Psoas muscle (tissue), 7 donors: ENCODE measurements at regions not wholly inside any gene's neighbourhood (a gene's known extent, or its start where the extent isn't known, plus 50 kb on each side); places are given as distances from the start of the nearest gene placed in this dataset.

Experiments used
- ATAC-seq, 4 donors: fragments of 200-7000 bp; cut with Tn5 transposase; one replicate each; pipeline ENCODE4 v1.9.1; 2020; ENCODE audit warnings: moderate library complexity in 3 of 4, mild to moderate bottlenecking in 2 of 4
- DNase-seq, 2 donors: peaks; one replicate each; pipeline ENCODE4 v3.0.0-alpha.2; 2020
- H3K27ac ChIP-seq: fragments of 200-600 bp; one replicate; pipeline ENCODE4 v1.8.0; 2022
- H3K27me3 ChIP-seq, 3 donors: fragments of 200-600 bp in 1 of 3; one replicate each; pipeline versions ENCODE4 v1.6.1 to v1.8.0; 2013 to 2022; ENCODE audit warnings: low read length in 2 of 3, mild to moderate bottlenecking in 2 of 3, moderate library complexity in 1 of 3; ENCODE audit not compliant: insufficient read depth in 3 of 3
- H3K36me3 ChIP-seq, 2 donors: fragments of 200-600 bp in 1 of 2; one replicate each; pipeline versions ENCODE4 v1.6.1 to v1.8.0; 2013 to 2022; ENCODE audit warnings: low read depth in 1 of 2, mild to moderate bottlenecking in 1 of 2, moderate library complexity in 1 of 2; ENCODE audit not compliant: insufficient read depth in 1 of 2
- H3K4me1 ChIP-seq: fragments of 200-600 bp; one replicate; pipeline ENCODE4 v1.8.0; 2022
- H3K4me3 ChIP-seq: fragments of 200-600 bp; one replicate; pipeline ENCODE4 v1.8.0; 2022; ENCODE audit warnings: mild to moderate bottlenecking
- H3K9me3 ChIP-seq: fragments of 200-600 bp; one replicate; pipeline ENCODE4 v1.8.0; 2022
- CTCF ChIP-seq: fragments of 200-600 bp; IDR thresholded peaks from one replicate; pipeline ENCODE4 v1.8.0; 2022; ENCODE audit warnings: antibody characterized with exemption
- WGBS, 3 donors: extraction: QIAGEN DNeasy Blood & Tissue Kit; methylation state at CpG; one replicate each; pipeline versions ENCODE4 v1.1.6 to v1.1.7; 2013; 5-methylcytosine and 5-hydroxymethylcytosine counted together
- intact Hi-C, 2 donors: fragments of 100-400 bp; cut with DNase I; formaldehyde crosslinking; loops; one replicate each; pipeline versions ENCODE4 v1.11.0 to v1.14.2; 2022
- donor health status: healthy with polysubstance abuse.
- donor health status: DM: no; HTN: no; CAD: no; lungs with moderate emphysema.
- donor health status: Bipolar disorder and iron deficiency.
- donor health status: healthy.
- donor health status: DM: yes; HTN: yes; CAD: no.
- donor health status: DM: no; HTN: no; CAD: no.
- donor health status: DM: yes; HTN: yes; CAD: no.

GRCh38 chrX:42149765-42150164, 226.4 kb upstream of the CASK start:
- no peak for ATAC-seq
- Histone ChIP-seq H3K27me3 (peaks cover 0 to 5% (median 0%) of the 10 kb centered on the region in 3 donors), H3K27ac (no peak overlapping the region), H3K4me3 (no peak overlapping the region), H3K36me3 (no peaks in the 10 kb centered on the region), H3K9me3 (no peaks in the 10 kb centered on the region), H3K4me1 (no peaks in the 10 kb centered on the region)
- intact Hi-C loops: no loop called here
- no peak for TF ChIP-seq CTCF
- DNase-seq: no peak
- 30 to 57% (median 35%) methylated on average over 4 of the region's 4 CpGs for WGBS, 3 donors

GRCh38 chrX:42149281-42149680, 225.9 kb upstream of the CASK start:
- 78 to 83% (median 82%) methylated on average over 2 of the region's 2 CpGs for WGBS, 3 donors
- Histone ChIP-seq H3K27me3 (peaks cover 0 to 5% (median 0%) of the 10 kb centered on the region in 3 donors), H3K4me3 (no peak overlapping the region), H3K4me1 (no peaks in the 10 kb centered on the region), H3K36me3 (no peaks in the 10 kb centered on the region), H3K27ac (no peak overlapping the region), H3K9me3 (no peaks in the 10 kb centered on the region)
- intact Hi-C loops: no loop called here
- ATAC-seq: no peak
- DNase-seq: no peak
- no peak for TF ChIP-seq CTCF

GRCh38 chrX:42143866-42144592, 220.7 kb upstream of the CASK start:
- no peak overlapping the region for H3K4me3 ChIP-seq
- peaks cover 5% of the 10 kb centered on the region for H3K9me3 ChIP-seq

GRCh38 chrX:42140320-42140719, 217.0 kb upstream of the CASK start:
- Histone ChIP-seq H3K9me3 (peaks cover 5% of the 10 kb centered on the region), H3K4me1 (no peaks in the 10 kb centered on the region), H3K27ac (no peak overlapping the region), H3K36me3 (no peaks in the 10 kb centered on the region), H3K4me3 (no peak overlapping the region), H3K27me3 (peaks cover 0 to 3% (median 0%) of the 10 kb centered on the region in 3 donors)
- intact Hi-C loops: no loop called here
- DNase-seq (no peak), ATAC-seq (no peak)
- no peak for TF ChIP-seq CTCF

More at GRCh38 chrX:42143866-42144592, 220.7 kb upstream of the CASK start:
- ATAC-seq: peak in 1 of 4 donors; percentile 52
- TF ChIP-seq CTCF: no peak
- H3K4me1 ChIP-seq: no peaks in the 10 kb centered on the region
- H3K36me3 ChIP-seq: no peaks in the 10 kb centered on the region
- intact Hi-C loops: no loop called here
- no peak overlapping the region for H3K27ac ChIP-seq
- H3K27me3 ChIP-seq: peaks cover 0 to 8% (median 0%) of the 10 kb centered on the region in 3 donors
- DNase-seq: no peak
- WGBS, 3 donors: 30 to 39% (median 30%) methylated on average over 5 of the region's 5 CpGs
